Esophagus muscularis mucosa (tissue), 4 donors: ENCODE measurements at regions not wholly inside any gene's neighbourhood (a gene's known extent, or its start where the extent isn't known, plus 50 kb on each side); places are given as distances from the start of the nearest gene placed in this dataset.

Source experiments
- EP300 ChIP-seq: sonication (generic); formaldehyde crosslinking; IDR thresholded peaks from one replicate; pipeline ENCODE4 v1.6.1; 2017; ENCODE audit warnings: antibody characterized with exemption
- POLR2A ChIP-seq: fragments of 450-650 bp; IDR thresholded peaks from one replicate; pipeline ENCODE4 v1.6.1; 2017; ENCODE audit warnings: antibody characterized with exemption, moderate library complexity, mild to moderate bottlenecking, low read depth
- TF ChIP-seq, protein P1 (sequence below), 3 experiments: fragments of 200-600 bp in 2 of 3; fragments of 450-650 bp in 1 of 3; sonication (generic) in 2 of 3; IDR thresholded peaks; one replicate each; pipeline ENCODE4 v1.5.1; 2017 to 2019; ENCODE audit warnings: antibody characterized with exemption in 3 of 3, mild to moderate bottlenecking in 2 of 3, moderate library complexity in 1 of 3

DNA sequence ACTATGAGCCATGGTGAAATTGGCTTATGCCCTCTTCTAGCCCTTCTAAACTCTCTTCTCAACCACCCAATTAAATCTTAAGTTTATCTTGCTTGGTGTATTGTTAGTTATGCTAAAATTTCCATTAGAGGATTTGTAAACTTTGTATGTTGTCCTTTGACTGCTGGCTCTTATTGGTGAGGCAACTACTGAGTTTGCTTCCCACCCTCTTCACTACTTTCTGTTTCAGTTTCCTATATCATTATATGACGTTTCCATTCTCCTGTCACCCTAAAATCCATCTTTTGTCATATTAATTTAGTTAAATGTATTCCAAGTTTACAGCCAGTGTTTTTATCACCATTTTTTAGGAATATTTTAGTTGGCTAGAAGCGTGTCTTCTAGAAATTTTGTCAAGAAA is 80.9 kb upstream of the VWC2 start:
- TF ChIP-seq, protein P1, sequence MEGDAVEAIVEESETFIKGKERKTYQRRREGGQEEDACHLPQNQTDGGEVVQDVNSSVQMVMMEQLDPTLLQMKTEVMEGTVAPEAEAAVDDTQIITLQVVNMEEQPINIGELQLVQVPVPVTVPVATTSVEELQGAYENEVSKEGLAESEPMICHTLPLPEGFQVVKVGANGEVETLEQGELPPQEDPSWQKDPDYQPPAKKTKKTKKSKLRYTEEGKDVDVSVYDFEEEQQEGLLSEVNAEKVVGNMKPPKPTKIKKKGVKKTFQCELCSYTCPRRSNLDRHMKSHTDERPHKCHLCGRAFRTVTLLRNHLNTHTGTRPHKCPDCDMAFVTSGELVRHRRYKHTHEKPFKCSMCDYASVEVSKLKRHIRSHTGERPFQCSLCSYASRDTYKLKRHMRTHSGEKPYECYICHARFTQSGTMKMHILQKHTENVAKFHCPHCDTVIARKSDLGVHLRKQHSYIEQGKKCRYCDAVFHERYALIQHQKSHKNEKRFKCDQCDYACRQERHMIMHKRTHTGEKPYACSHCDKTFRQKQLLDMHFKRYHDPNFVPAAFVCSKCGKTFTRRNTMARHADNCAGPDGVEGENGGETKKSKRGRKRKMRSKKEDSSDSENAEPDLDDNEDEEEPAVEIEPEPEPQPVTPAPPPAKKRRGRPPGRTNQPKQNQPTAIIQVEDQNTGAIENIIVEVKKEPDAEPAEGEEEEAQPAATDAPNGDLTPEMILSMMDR (IDR thresholded peaks at IDR 0.05): no peak
- no peak for TF ChIP-seq POLR2A
- no peak for TF ChIP-seq EP300
